Activated CD8-positive, alpha-beta memory T cell treated with anti-CD3 and anti-CD28 coated beads for 48 hours (primary cell): ENCODE measurements at regions not wholly inside any gene's neighbourhood (a gene's known extent, or its start where the extent isn't known, plus 50 kb on each side); places are given as distances from the start of the nearest gene placed in this dataset.

Experiments
- DNase-seq, 3 experiments: peaks; one replicate each; pipeline ENCODE4 v3.0.0-alpha.2; 2020; ENCODE audit warnings: low read depth in 2 of 3, low spot score in 2 of 3

DNA sequence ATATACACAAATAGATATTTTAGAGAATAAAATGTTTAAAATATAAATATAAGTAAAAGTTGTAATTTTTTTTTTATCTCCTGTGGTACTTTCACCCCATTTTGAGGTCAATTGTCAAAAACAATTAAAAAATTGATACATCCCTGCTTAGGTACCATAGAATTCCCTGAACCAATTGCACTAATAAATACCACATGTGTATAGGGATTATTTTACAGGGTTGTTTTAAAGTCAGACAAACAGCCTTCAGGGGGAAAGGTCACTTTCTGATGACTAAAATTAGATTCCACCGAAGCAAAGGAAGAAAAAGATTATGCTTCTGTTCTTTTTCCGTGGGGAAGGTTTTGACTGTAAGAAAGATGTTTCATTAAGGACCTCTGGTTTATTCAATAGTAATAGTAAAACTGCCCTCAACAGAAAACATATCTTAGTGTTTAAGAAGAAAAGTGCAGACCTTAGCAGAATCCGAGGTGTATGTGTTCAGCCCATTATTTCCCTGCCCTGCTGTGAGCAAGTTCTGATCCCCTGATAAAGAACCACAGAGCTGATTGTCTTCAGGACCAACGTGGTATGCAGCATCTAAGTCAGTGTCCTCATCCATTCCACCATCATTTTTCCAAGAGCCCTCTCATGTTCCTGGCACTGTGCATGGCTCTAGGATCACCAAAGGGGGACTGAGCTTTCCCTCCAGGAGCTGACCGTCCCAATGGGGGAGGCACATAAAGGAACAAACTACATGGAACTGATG is 132.9 kb upstream of the IL12A start:
- DNase-seq = no peak

DNA sequence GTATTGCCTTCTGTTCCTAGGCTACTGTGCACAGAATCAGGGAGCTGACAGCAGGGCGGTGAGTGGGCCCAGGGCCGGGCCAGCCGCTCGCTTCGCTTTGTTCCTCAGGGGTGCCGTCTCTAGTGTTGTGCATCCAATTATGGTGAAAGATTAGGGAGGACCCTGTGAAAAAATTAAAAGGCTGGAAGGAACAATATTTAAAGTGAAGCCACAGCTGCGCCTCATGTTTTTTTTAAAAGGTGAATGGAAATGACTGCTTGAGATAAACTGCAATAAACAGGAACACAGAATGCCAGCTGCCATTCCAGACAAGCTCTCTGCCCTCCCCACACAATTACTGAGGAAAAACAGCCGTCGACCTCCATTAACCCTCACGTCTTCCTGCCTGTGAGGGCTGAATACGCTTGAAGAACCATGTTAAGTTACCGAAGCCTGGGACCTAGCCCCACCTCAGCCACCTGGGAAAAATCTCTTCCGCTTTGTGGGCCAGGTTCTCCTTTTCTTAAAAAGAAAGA is 132.0 kb upstream of the IL12A start:
- DNase-seq = no peak

DNA sequence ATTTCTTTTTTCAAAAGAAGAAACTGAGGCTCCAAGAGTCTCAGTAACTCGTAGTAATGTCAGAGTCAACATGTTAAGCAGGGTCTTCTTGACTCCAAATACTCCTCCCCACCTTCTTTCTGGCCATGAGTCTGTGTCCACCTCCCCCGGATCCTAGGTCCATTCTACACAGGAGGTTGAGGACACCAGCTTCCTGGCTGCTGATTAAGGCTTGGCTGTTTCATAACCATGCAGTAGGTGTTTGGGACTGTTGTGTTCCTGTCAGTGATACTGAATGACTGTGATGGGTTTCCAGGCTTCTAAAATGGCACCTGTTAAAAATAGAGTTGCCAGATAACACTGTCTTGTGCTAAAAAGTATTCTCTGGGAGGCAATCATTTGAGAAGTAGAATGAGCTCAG is 130.8 kb upstream of the IL12A start:
- no peak for DNase-seq

DNA sequence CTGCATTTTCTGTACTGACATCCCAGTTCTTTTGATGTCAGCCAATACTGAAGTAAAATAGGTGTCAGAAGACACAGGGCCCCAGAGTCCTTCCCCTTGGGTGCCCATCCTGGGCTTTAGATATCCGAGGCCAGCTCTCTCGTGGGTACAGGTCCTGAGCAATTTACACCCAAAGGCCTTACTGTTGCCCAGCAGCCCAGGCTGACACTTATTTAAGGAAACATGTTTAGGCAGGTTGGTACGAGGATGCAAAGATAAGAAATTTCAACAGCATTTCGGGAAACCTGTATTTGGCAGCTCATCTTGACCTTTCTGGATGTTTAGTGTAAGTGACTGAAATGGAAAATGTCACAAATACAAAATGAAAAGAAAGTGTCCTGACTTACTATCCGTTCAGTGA is 130.0 kb upstream of the IL12A start:
- DNase-seq = no peak

DNA sequence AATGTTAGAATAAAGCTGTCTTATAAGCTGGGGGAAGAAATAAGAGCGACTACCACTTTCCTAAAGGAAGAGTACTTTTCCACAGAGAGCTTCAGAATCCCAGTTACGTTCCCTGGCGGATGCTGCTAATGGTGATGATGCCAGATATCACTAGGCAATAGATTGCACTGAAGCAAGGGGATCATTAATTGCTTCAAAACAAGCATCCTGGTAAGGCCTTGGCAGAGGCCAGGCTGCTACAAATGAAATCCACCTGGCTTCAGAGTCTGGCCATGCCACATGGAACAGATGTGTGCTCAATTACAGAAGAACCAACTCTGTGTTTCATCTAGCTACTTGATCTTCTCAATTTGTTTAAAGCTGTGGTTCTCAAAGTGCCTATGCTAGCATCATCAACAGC is 129.2 kb upstream of the IL12A start:
- DNase-seq = no peak

DNA sequence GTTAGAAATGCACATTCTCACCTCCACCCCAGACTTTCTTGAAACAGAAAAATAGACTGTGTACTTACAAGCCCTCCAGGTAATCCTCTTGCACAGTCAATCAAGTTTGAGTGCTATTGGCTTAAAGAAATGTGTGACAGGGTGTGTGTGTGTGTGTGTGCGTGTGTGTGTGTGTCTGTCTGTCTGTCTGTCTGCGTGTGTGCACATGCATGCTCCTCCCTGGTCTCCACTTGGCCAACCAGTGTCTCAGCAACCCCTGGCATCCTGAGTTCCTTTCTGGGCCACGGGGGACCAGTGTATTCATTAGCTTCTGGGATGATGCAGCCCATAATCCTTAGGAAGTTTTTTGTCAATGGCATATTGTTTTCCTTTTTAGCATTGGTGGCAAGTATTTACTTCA is 128.8 kb upstream of the IL12A start:
- DNase-seq = no peak

DNA sequence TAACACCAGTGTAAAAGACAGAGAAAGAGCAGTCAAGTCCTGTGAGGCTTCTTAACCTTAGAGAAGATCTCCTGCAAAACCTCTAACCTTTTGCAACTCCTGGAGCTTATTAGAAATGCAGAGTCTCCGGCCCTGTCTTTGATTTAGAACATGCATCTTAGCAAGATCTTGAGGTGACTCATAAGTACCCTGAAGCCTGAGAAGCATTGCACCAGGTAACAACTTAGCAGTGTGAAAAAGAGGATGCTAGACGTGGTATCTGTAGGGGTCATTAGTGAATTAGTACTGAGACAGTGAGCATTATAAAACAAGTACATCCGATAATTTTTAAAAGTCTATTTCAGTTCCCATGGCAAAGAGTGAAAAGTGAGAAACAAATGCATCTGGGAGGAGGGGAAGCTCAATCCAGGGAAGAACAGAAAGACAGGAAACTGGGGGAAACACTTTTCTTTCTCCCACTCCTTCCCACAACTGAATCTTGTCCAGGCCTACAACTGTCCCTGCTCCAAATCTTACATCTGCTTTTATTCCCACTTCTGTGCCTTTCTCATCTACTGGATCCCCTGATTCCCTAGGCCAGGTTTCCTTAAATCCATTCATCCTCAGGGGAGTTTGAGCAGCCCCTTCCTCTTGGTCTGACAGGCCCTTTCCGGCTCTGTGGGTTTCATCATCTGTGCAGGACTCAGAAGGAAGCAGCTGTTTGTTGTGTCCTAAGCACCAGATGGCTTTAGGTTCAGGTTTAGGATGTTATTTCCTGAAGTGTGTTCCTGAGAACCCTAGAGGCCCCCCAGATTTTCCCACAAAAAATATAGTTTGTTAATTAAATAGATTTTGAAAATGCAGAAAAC is 128.1 kb upstream of the IL12A start:
- no peak for DNase-seq

DNA sequence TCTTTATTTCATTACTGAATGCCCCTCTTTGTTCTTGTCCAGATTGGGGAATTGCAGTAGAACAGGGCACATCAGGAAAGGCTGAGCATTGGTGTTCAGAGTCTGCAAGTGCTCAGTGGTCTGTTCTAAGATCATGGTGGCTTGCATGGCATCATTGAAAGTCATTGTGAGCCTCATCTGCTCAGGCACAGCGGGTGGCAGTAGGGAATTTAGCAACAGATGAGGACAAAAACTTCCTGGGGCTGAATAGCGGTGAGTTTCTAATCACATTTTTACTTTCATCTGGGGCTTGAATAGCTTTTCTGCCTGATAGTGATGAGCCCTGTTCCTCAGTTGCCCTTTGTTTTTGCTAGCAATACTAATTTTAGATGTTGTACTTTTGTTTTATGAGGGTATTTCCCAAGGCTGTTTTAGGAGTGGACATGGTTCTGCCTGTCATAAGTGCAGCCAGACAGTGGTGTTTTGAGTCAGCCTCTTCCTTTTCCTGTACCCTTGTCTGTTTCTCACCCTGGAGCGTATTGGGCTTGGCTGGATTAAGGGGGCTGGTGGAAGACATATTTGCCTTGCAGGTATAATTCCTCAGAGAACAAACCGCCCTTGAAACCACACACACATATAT is 127.2 kb upstream of the IL12A start:
- DNase-seq = no peak

DNA sequence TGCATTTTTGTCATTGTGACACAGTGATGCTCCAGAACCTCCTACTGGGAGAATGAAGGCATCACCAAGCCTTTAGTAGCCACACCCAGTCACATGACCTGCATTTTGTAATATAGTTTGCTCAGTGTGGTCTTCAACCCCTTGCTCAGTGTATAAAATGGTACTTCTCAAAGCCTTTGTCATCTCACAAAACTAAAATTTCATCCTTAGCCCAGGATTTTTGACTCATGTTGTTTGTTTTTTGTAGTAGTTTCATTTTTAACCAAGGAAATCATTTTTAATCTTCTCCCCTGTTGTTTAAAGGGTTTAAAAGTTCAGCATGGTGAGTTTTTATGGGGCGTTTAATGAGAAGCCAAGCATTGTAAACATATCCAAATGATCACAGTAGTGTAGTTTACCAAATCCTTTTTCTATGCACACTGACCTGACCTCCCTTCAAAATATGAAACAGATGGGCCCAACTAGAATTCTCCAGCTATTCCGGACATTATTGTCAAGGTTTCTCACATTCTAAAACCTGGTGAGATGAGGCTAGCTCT is 123.5 kb upstream of the IL12A start:
- DNase-seq = no peak

DNA sequence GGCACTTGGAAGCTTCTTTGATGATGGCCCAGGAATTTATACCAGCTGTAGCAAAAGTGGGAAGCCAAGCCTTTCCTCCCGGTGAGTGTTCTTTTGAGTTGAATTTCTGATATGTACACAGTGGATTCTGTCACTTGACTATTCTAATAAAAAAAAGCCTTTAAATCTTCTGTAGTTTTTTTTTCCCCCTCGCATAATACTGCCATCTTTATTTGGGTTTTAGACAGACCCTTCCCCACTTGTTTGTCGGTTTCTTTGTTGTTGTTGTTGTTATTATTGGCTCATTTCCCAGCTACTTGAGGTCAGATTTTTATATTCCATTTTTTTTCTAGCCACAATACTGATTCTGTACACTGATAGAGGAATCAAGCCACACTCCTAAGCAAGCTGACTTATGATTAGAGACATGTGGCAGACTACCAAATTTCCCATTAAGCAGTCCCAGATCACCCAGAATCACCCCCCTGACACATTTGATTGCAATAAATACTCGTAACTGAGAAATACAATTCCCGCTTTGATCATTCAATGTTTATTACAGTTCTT is 122.4 kb upstream of the IL12A start:
- no peak for DNase-seq

DNA sequence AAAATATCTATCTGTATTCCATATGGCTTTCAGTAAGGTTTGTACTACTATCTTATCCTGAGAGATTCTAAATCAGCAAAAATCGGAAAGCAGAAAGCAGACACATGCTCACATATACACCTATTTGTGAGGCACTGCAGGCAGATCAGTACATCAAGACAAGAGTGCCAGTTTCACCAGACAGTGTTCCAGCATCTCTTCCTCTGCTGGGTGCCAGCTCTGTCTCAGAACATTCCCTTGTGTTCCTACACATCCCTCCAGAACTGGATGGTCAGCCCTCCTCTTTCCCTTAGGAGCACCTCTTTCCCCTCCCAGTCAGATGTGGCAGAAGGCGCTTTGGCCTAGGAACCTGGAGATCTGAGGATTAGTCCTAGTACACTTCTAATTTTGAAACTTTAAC is 121.3 kb upstream of the IL12A start:
- DNase-seq = no peak

DNA sequence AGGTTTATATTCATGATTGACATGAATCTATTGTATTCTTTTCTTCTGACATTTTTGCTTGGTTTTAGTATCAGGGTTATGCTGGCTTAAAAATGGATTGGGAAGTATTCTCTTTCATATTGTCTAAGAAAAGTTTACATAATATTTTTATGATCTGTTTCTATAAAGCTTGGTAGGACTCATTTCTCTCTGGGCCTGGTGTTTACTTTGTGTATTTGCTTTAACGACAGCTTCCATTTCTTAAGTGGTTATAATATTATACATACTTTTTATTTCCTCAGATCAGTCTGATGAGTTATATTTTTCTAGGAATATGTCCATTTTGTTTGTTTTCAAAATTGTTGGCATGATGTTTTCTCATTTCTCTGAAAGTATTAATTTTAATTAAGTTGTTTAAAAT is 117.9 kb upstream of the IL12A start:
- DNase-seq = no peak

DNA sequence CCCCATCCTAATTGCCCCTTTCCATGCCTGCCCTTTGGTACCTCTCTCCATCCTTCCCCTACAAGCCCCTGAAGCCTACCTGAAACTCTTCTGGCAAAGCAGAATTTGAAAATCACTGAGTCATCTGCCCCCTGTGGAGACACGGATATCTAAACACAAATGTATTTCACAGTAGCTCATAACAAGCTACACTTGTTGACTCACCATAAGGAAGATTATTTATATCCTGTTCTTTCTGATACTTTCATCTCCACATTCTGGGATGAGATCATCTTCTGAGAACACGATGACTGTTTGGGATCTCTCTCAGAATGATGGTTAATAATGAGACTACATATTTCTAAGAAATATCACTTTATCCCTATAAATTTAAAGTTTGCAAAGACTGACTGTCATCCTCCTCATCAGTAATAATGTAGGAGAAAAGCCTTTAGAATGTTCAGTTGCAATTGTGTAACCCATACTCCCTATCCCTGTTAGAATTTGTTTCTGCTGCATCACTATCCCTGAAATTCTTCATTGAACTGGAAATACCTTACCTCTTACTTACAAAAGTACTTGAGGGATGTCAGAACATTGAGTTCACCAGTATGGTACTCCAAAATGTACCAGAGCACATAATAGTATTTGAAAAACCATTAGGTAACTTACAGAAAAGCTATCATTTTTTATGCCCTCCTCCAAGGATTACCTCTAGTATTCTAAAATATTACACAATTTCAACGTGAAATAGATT is 116.1 kb upstream of the IL12A start:
- no peak for DNase-seq

DNA sequence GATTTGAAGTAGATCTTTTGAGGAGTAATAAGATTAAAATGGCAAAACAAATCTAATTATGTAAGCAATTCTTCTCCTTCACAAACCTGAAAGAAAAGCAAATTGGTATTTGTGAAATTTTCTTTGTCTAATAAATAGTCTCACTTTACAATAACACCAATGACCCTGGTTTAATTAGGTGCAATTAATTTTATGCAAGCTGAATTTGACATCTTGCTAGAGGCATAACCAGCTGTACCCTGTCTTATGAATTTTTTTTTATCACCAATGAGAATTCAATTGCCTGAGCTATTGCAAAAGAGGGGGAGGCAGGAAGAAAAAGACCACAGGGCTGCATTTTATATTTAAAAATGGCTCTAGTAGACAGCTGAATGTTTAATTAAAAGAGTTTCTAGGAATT is 113.5 kb upstream of the IL12A start:
- no peak for DNase-seq

DNA sequence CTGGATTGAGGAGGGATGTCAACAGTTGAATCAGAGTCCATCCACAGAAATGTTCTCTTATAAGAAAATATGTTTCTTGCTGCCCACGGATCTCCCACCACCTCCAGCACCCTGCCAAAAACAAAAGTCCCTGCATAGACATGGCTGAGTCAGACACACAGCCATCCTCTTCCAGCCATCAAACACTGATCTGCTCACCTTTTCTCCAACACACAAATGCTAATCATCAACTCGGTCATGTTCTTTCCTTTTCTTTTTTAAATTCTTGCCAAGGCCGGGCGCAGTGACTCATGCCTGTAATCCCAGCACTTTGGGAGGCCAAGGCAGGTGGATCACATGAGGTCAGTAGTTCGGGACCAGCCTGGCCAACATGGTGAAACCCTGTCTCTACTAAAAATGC is 110.7 kb upstream of the IL12A start:
- DNase-seq = no peak

DNA sequence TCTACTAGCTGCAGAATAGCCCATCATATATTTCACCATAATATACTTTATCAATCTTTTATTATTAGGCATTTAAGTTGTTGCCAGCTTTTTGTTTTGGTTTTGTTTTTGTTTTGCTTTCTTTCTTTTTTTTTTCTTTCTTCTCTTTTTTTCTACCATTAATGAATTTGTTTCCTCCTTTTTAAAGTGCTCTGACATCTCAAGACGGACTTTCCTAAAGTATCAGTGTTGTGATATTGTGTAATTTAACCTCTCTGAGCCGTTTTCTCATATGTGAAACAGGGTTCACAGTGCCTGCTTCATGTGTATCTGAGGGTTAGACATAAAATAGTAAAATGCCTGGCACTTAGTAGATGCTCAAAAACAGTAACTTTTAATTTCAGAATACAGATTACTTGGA is 109.5 kb upstream of the IL12A start:
- DNase-seq = no peak

DNA sequence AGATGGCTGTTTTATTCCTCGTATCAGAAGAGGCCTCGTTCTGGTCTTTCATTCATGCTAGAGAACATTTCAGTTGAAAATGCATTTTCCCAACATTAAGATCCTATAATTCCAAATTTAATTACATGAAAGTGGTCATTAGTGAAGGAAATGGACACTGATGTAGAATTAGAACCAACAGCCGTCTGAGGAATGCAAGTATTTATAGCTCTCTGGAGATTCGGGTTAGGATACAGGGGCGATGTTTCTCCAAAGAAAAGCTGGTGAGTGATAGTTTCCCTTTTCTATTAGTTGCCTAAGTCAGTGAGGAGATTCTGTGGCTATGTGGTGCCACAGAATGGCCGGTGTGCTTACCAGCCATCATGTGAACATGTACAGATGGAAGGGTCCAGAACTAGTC is 109.0 kb upstream of the IL12A start:
- no peak for DNase-seq

DNA sequence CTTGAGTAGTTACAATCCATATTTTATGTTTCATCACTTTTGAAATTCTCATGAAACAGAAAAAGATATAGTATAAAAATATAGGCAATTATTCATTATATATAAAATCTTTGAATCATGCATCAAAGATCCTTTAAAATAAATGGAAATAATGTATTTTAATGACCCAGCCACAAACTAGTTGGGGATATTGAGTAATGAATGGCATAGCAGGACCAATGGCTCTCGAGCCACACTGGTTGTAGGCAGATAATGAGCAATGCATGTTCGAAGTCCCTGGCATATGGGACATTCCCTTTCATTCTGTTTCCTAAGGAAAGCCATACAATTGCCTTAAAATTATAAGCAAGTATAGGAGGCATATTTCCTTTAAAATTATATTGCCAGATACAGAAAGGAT is 107.4 kb upstream of the IL12A start:
- DNase-seq = no peak

DNA sequence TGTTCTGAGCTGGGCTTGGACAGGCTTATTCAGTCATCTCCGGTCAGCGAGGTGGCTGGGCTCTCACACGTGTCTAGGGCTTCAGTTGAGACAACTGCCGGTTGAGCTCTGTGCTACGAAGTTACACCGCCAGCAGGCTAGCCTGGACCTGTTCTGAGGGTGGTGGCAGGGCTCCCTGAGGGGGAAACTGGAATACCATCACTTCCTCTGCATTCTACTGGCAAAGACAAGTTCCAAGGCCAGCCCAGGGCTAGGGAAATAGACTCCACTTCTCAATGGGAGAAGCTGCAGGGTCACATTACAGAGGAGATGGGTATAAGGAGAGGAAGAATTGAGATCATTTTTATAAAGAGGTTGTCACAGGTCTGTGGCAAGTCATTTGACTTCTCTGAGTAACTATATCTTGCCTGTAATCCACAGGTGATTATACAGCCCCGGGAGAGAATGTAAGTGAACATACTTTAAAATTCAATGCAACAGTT is 106.8 kb upstream of the IL12A start:
- DNase-seq = no peak

DNA sequence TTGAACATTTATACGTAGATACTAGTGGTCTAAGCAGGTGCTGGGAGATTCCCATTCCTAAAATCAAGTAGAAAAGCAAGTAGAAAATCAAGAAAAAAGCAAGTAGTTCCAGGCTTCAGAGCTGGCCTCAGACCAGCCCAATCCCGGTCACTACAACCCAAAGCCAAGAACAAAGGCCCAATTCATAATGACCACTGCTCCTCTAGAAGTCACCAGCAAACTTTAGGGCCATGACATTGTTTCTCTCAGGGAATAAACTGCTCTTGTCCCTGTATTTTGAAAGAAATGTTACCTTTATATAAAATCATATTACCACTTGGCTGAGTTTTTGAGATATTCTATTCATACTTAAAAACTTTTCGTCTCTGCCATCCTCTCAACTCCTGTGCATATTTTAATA is 106.3 kb upstream of the IL12A start:
- DNase-seq = no peak
